Neural crest cell (in vitro differentiated cells): ENCODE measurements at regions not wholly inside any gene's neighbourhood (a gene's known extent, or its start where the extent isn't known, plus 50 kb on each side); places are given as distances from the start of the nearest gene placed in this dataset.

Experiments
- DNase-seq: peaks from one replicate; pipeline ENCODE4 v3.0.0; 2021; ENCODE audit warnings: low read depth, mixed read lengths, low spot score
- H3K27ac Mint-ChIP-seq: one replicate; pipeline ENCODE4 v1.8.0; 2021; ENCODE audit warnings: mild to moderate bottlenecking, mixed read lengths; ENCODE audit not compliant: unreplicated experiment
- H3K27me3 Mint-ChIP-seq: 2 replicates; pipeline ENCODE4 v1.8.0; 2021; ENCODE audit warnings: low read depth, mild to moderate bottlenecking, mixed read lengths
- H3K36me3 Mint-ChIP-seq: 2 replicates; pipeline ENCODE4 v1.8.0; 2021; ENCODE audit warnings: low read depth, mild to moderate bottlenecking, mixed read lengths
- H3K4me1 Mint-ChIP-seq: 2 replicates; pipeline ENCODE4 v1.8.0; 2021; ENCODE audit warnings: mixed read lengths
- H3K4me3 Mint-ChIP-seq: one replicate; pipeline ENCODE4 v1.8.0; 2021; ENCODE audit warnings: mild to moderate bottlenecking, mixed read lengths
- H3K9me3 Mint-ChIP-seq: 2 replicates; pipeline ENCODE4 v1.8.0; 2021; ENCODE audit warnings: mixed read lengths
- TF ChIP-seq, protein P1 (sequence below): fragments of 200-600 bp; sonication (generic); conservative IDR thresholded peaks from 2 replicates; pipeline ENCODE4 v1.5.0; 2021; ENCODE audit warnings: antibody characterized with exemption, mild to moderate bottlenecking

DNA sequence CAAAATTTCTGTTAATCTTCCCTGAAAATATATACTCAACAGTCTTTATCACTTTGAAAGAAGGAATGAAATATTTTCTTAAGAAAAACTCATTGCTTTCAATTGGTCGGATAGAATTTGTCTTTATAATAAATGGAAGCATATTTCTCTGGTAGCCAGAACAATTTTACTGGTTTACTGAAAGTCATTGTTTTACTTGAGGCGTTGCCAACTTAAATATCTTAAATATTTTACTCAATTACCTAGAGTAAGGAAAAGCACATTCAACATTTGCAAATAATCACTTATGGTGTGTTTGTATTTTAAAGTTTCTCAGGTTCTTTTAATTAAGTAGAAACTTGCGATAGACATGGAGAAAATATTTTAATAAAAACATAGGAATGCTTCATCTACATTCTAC is 1181.7 kb downstream of the EFNA5 start:
- TF ChIP-seq, protein P1, sequence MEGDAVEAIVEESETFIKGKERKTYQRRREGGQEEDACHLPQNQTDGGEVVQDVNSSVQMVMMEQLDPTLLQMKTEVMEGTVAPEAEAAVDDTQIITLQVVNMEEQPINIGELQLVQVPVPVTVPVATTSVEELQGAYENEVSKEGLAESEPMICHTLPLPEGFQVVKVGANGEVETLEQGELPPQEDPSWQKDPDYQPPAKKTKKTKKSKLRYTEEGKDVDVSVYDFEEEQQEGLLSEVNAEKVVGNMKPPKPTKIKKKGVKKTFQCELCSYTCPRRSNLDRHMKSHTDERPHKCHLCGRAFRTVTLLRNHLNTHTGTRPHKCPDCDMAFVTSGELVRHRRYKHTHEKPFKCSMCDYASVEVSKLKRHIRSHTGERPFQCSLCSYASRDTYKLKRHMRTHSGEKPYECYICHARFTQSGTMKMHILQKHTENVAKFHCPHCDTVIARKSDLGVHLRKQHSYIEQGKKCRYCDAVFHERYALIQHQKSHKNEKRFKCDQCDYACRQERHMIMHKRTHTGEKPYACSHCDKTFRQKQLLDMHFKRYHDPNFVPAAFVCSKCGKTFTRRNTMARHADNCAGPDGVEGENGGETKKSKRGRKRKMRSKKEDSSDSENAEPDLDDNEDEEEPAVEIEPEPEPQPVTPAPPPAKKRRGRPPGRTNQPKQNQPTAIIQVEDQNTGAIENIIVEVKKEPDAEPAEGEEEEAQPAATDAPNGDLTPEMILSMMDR, result no peak

DNA sequence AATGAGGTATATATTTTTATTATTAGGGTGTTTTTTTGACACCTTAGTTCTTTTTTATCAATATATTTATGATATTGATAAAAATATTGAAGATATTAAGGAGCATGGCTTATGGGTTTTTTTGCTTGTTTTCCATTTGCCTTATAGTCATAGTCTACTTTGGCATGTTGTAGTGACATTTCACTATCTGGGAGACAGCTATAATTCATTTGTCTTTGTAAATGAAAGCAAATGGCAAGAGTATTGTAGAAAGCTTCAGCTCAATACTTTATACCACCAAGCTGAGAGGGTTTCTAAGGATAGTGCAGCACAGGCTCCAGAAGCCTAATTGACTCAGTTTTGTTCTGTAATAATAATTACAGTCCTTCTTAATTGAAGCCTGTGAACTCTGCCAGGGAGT is 1182.3 kb downstream of the EFNA5 start:
- Mint-ChIP-seq H3K4me1 (no peaks in the 10 kb centered on the region), H3K36me3 (no peaks in the 10 kb centered on the region), H3K27ac (no peak overlapping the region), H3K27me3 (no peaks in the 10 kb centered on the region), H3K4me3 (no peak overlapping the region), H3K9me3 (no peaks in the 10 kb centered on the region)
- TF ChIP-seq, protein P1, result no peak
- no peak for DNase-seq

More for the DNA sequence above, 1181.7 kb downstream of the EFNA5 start:
- Mint-ChIP-seq H3K27ac (no peak overlapping the region), H3K4me3 (no peak overlapping the region), H3K4me1 (no peaks in the 10 kb centered on the region), H3K27me3 (no peaks in the 10 kb centered on the region), H3K9me3 (no peaks in the 10 kb centered on the region), H3K36me3 (no peaks in the 10 kb centered on the region)
- no peak for DNase-seq

DNA sequence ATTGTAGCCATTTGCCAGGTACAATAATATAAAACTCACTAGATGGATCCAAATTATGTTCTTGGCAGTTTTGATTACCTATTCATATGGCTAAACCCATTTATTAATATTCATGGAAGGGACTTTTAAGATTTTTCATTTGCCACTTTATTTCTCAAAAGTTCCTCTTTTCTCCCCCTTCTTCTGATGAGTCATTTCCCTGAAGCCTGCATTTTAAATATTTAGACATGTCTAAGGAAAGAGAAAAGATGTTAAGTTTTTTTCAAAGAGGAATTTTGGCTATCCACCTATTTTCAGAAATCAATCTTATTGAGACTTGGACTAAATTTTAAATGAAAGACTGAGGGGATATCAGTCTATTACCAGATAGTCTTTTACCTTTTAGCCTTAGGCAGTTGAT is 1189.4 kb downstream of the EFNA5 start:
- H3K27ac Mint-ChIP-seq, result no peak overlapping the region
- H3K36me3 Mint-ChIP-seq, result no peaks in the 10 kb centered on the region
- TF ChIP-seq, protein P1, result no peak
- no peaks in the 10 kb centered on the region for H3K27me3 Mint-ChIP-seq
- H3K4me3 Mint-ChIP-seq, result no peak overlapping the region
- H3K9me3 Mint-ChIP-seq, result no peaks in the 10 kb centered on the region
- no peak for DNase-seq
- no peaks in the 10 kb centered on the region for H3K4me1 Mint-ChIP-seq

DNA sequence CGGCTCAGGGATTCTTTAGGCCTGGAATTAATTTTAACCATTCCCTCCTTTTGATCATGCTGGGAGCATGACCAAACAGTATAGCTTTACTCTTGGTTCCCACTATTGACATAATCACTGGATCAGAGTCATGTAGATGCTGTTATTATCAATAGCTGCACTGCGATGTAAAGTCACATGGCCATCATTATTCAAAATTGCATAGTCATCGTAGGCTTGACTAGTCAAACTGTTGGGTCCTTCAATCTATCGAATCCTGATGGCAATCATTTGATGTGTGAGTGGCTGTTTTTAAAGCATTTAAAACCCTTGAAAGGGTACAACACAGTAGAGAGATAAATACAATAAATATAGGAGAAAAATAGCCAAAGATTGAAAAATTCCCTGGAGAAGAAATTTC is 1194.1 kb downstream of the EFNA5 start:
- Mint-ChIP-seq H3K36me3 (no peaks in the 10 kb centered on the region), H3K9me3 (peaks cover 3% of the 10 kb centered on the region), H3K27me3 (no peaks in the 10 kb centered on the region), H3K4me3 (no peak overlapping the region), H3K4me1 (no peaks in the 10 kb centered on the region), H3K27ac (no peak overlapping the region)
- DNase-seq, result no peak
- TF ChIP-seq, protein P1, result no peak

GRCh38 chr5:106474066-106474465 is 1196.7 kb downstream of the EFNA5 start:
- Mint-ChIP-seq H3K9me3 (peaks cover 9% of the 10 kb centered on the region), H3K4me3 (no peak overlapping the region), H3K27ac (no peak overlapping the region), H3K4me1 (no peaks in the 10 kb centered on the region), H3K36me3 (no peaks in the 10 kb centered on the region), H3K27me3 (no peaks in the 10 kb centered on the region)
- TF ChIP-seq, protein P1, result no peak
- no peak for DNase-seq

GRCh38 chr5:106459541-106459940 is 1211.2 kb downstream of the EFNA5 start:
- no peak for DNase-seq
- Mint-ChIP-seq H3K4me3 (no peak overlapping the region), H3K27ac (no peak overlapping the region), H3K9me3 (peaks cover 2% of the 10 kb centered on the region), H3K27me3 (no peaks in the 10 kb centered on the region), H3K36me3 (no peaks in the 10 kb centered on the region), H3K4me1 (peaks cover 8% of the 10 kb centered on the region)
- TF ChIP-seq, protein P1, result no peak
